ENCODE measurements at regions not wholly inside any gene's neighbourhood (a gene's known extent, or its start where the extent isn't known, plus 50 kb on each side); places are given as distances from the start of the nearest gene placed in this dataset.

DNA sequence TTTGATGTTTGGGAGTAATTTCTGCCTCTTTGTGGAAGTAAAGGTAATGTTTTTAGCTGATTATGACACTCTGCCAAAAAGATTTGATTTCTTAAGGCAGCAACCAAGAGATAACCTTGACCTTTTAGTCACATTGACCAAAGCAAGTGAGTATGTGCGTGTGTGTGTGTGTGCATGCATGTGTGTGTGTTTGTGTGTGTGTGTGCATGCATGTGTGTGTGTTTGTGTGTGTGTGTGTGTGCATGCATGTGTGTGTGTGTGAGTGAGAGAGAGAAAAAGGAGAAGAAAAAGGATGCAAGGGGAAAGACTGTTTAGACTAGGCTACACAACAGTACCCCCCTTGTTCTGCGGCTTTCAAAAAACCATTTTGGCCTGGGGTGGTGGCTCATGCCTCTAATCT is 88.1 kb upstream of the NPVF start:
- DNase-seq = no peak

DNA sequence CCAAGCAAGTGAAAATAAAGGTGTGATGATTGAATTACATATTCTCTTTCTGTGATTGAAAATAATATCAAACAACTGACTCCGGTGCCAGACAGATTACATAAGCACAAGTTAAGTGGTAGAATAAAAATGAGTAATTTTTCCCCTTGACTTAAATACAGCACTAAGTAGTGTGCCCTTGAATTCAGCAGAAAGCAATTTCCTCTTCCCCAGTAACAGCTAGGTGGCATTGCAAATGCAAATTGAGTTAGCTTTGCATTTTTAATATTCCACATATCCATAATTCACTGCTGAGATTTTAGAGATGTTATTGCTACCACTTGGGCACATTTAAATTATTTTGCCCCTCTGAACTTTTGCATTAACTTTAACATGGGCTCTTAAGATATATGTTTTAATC is 89.8 kb upstream of the NPVF start:
- no peak for DNase-seq

DNA sequence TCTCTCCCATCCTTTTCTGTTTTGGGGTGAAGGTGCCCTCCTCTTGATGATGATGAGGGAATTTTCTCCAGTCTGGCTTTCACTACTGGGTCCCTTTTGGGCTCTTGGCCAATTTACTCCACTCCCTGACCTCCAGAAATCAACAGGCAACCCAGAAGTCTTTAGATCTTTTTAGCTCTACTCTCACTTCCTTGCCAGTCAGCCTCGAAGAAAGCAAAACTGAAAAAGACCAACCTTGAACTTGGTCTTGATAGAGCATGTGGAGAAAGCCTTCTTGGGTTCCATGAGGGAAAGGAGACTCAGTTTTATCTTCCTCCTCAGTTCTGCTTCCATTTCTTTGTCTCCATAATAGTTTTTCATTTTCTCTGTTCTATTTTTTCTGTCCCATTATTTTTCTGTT is 91.4 kb upstream of the NPVF start:
- DNase-seq = no peak

DNA sequence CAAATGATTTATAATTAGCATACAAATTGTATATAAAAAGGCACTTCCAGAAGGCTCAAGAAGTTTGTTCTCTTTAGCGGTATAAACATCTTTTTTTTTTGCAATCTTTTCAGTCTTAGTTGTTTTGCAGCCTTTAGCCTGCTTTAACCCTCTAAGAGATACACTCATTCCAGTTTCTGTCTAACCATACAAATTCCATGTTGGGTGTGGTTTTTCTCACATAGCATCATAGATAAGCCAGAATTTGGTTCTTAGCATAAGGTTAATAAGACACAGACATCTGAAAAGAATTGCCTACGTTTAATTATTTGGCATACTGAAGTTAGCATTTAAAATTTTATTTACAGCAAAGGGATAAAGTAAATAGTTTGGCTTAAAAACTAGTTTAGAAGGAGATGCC is 92.5 kb upstream of the NPVF start:
- DNase-seq = no peak

DNA sequence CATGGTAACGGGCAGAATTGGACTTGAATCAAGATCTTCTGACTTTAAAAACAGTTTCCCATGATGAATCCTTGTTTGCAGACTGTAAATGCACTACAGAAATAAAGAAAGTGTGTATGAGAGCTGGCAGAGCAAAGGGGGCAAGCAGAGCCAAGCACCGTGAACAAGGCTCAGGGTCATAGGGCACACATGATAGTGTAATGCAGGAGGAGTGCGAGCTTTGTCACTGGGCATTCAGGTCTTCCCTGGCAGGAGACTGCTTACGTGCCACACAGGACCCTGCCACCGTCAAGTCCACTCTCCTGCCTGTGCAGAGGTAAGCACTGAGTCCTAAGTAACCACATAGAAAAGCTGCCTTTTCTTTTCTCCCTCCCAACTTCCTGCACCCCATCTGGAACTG is 93.1 kb upstream of the NPVF start:
- no peak for DNase-seq

DNA sequence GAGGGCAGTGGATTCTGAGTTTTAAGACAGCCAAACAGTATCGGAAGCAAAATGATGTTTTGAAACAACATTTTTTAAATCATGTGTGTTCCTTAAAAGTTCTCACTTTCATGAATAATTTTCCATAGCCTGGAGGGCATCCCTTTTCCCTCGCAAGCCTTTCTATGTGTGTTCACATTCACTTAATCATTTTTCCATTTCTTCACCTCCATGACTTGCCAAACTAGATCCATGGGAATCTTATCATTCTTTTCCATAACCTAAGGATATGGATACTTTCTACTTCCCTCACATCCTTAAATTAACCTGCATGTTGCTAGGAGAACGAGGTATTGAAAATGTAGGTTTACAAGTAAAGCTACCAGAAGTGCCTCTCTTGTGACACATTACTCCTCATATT is 94.2 kb upstream of the NPVF start:
- no peak for DNase-seq

DNA sequence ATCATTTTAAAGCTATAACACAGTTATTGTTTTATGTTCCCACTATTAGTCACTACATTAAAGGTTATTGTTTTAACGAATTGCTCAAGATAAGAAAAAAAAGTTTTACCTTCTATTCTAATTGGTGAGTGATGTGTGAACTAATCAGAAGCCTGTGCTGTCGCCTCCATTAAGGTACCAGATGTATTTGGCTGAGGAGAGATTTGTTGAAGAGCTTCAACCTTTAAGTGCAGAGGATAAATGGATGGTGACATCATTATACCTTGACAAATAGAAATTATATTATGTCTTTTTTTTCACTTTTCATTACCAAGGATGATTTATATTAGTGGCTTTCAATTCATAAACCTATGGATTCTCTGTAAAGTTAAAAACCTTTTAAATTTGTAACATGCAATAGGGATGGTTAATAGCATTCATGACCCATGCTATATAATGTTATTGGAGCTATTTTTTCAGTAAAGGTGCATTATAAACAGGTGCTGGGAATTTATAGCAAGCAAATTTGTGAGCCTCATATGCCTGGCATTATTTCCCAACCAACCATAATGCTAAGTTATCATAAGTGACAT is 97.0 kb upstream of the NPVF start:
- DNase-seq = no peak

DNA sequence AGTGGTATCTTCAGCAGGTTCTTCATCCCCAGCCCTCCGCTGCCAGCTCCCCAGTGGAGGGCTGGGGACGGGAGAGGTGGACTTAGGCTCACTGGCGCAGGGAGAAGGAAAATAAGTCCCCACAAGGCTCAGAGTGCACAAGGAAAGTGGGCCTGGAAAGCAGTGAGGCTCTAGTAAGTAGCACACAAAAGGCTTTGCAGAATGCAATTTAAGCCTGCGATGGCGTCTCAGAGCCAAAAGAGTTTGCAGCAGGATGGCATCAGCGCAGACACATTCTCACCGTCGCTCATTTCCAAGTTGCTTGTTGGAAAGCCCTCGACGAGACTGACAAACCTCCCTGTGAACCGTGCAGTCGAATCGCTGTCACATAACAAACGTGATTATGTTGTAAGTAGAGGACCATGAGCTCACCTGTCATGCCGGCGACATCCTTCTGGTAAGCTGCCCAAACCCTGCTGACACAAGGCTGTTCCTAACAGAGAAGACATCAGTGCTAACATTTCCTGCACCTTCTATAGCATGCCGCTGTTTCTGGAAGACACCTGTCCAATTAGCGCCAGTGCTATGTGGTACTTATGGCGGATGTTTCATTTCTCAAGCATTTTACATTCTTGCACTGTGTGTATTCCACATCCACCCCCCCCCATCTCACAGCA is 98.3 kb upstream of the NPVF start:
- DNase-seq = no peak

DNA sequence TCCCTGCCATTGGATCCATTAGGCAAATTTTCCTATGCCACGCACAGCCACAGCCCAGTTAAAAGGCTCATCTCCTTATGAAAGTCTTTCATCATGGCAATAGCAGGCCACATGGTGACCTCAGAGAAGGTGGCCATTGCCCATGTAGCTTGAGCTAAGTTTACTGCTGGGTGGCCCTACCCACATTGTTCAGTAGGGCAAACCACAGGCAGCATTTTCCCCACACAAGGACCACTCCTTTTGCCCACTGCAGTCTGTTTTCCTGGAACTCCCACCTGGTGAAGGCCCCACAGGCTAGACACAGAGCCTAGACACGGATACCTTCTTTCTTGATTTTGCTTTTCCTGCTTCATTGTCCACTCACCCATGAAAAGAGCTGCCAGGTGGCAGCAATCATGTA is 101.5 kb upstream of the NPVF start:
- DNase-seq = no peak

DNA sequence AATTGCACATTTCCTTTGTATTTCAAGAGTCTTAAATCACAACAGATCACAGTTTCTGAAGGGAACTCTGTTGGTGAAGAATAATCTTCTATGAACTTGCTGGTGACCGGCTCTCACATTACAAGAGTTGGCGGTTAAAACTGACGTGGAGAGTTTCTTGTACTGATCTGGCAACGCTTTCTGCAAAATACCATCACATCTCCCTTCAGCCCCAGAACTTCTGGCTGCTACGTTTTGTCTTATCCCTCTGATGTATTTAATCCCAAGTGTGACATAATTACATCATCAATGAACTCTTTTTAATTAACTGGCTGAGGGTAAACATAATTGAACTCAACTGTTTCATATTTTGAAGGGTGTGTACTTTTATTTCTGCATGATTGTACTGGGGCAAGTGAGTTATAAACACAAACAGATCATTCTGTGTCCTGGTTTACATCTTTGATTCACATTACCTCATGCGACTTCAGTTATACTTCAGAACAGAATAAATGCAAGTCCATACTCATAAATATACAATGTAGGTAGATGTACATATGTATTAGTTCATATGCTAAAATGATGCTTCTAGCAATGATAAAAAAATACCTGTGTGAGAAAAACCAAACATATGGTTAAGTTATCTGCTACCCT is 105.1 kb upstream of the NPVF start:
- no peak for DNase-seq

DNA sequence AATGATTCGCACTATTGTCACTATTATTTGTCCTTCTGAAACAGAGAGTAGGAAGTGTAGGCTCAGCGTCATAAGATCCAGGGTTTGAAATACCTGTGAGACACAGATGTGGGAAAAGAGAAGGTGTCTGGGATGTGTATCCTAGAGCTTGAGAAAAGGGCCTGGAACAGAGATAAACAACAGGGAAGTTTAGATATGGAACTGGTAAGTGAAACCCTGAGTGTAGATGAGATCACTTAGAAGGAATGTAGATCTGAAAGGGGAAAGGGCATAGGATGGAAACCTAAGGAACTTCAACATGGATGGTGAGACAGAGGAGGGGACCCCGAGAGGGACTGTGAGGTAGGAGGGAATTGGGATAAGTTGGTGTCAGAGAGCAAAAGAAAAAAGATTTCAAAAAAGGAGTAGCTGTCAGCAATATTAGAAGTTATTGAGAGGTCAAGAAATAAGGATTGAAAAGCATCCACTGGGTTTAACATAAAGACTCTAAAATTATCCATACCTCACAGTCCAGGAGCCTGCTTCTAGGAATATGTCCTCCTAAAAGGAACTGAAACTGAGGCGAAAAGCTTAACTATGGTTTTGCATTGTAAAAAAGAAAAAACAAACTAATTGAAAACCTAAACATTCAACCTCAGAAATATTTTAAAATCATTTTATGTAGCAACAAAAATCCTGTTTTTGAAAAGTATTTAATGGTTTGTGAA is 119.2 kb upstream of the NPVF start:
- DNase-seq = no peak

DNA sequence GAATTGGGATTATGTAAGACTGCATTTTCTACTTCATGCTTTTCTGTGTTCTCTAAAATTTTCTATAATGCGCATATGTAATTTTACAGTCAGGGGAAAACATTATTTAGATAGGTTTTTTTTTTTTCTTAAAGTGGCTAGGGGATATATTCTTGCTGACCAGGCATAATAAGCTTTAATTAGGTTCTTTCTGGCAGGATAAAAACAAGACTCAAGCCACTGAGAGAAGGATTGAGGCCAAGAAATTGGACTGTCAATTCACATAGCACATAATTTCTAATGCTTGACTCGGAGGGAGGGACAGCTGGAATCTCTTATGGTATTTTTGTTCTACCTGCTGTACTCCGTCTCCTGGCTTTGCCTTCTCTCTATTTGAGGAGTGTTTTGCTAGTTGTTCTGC is 119.8 kb upstream of the NPVF start:
- no peak for DNase-seq

DNA sequence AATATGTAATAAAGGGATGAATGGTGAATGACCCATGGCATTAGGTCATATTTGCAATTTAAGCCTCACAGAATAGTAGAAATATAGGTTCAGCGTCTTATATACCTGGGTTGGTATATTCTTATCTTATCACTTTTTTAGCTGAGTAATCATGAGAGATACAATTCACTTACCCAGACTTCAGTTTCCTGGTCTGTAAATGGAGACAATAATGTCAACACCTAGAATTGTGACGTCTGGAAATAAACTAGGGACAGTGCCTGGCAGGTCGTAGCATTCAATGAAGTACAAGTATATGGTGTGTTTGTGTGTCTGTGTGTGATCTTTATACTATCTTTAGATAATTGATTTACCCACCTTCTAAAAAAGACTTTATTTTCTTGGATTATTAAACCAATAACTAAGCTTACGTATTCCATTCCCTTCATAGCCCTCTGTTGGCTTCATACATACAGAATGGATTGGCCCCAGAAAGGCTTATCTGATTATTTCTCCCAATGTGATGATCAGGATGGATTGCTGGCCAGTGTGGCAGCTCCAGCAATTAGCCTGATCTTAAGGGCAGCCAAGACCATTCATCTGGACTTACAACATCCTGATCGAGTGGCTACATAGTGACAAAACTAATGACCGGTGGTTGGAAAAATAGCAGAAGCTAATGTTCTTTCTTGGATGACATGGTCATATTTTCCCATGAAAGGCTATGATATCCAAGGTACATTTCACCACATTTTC is 121.2 kb upstream of the NPVF start:
- no peak for DNase-seq

DNA sequence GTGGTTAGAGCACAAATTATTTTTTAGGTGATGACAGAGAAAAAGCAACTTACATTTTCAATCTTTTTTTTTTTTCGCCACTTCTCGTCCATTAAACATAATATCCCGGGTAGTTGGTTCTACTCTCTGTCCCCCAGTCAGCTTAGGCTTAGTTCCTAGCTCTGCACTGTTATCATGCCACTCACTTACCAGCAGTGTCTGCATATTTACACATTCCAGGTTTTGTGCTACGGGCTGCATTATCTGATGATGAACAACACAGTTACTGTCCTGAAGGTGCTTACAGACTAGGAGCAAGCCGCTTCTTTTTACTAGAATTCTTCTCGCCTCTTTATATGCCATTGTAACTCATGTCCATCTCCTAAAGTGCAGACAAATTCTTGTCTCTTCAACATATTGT is 121.8 kb upstream of the NPVF start:
- DNase-seq = no peak

DNA sequence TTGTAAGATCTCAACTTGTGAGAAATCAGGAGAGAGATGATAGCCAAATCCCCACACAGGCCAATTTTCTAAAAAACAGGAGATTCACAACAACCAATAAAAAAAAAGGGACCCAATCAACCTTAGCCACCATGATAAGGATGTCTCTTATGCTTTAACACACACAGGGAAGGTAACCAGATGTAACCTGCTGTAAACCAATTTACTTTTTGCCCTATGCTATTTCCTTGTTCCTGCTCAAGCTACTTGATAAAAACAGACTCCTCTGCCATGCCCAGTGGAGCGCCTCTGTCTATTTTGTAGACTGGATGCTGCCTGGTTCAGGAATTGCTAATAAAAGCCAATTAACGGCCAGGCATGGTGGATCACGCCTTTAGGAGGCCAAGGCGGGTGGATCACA is 123.5 kb upstream of the NPVF start:
- no peak for DNase-seq

DNA sequence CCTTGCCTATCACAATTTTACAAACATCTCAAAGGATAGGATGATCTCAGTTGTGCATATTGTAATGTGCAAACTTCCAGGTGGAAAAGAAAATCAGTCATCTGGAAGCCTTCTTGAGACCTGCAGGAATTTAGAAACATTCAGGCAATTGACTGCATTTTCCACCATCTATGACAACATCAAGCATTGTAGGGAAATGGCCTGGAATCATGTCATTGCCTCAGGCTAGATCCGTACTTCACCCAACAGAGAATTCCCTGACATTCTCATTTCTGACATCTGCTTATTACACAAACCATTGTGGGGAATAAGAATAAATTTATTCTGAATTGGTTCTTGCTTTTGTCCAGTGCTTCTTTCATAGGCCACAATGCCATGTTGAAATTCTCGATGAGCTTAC is 124.9 kb upstream of the NPVF start:
- no peak for DNase-seq

DNA sequence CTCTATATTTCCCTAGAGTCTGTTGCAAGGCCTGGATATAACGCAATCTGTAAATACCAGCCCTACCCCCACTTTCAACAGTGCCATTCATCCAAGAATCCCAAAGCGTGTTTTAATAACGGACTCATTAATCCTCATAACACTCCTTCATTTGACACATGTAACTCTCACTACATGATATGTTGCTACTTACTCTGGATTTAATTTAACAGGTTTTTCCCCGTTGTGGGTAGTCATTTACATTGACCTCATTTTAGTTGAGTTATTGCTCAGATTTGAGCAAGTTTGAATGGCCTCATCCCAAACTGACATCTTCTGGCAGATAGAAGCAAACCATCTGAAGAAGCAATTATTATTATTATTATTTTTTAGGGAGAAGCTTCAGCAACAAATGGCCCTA is 125.4 kb upstream of the NPVF start:
- no peak for DNase-seq

DNA sequence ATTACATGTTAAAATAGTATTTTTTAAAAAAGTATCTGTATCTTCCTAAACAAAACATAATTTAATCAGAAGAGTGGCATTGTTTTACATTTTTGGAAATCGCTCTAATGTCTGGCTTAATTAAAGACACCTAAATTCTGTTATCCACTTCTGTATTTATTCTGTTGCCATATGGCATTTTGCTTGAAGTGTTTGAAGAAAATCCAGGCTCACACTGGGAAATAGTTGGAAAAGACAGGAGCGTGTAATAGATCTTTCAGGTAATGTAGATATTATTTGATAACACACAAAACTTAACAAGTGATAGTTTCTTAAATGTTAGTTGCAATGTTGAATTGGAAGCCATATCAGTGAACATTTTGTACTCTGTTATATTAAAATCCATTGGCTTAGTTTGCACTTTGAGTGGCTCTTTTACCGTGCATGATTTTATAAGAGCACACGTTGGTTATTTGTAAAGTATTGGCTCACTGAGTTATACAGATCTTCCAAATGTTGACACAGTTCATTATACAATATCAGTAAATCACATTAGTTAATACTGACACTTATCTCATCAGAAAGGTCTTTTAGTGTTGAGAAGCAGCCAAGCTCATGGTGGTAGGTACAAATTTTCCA is 128.4 kb upstream of the NPVF start:
- no peak for DNase-seq

DNA sequence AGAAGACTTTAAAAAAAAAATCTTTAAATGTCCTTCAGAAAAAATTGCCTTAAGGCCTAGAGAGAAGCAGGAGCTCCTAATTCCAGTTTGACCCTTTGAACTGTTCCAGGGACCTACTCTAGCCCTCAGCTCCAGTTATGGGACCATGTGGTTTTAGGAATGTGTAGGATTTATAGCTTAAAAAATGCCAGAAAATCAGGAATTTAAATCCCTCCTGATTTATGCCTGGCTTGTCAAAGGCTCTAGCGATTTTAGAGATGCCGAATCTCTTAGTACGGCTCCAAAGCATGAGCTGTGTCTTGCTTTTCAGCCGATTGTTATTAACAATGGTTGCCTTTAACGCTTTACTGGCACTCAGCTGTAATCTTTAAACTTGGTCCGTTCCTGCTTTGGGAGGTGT is 130.6 kb upstream of the NPVF start:
- DNase-seq = no peak

DNA sequence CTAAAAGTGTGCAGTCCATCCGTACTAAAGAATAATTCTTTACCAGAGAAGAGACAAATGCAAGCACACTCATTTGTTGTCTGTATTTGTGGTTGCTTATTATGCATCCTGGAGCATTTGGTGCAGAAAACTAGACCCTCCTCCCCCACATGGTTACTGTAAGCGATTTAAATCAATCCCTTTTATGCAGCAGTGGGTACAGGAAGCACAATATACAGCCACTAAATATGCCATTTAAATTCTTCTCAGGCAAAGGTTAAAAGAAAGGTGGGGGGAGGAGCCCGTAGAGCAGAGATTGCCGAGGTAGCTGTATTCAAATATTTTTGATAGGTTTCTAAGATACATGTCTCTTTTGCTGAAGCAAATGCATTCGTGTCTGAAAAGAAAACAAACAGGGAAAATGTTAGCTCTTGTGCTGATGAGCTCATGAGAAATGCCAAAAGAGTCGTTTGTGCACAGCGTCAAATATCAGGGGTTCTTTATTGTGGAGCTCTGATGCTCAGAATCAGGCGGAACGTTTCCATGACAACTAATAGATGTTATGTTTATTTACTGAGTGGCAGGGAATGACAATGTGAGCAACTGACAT is 131.3 kb upstream of the NPVF start:
- no peak for DNase-seq

DNA sequence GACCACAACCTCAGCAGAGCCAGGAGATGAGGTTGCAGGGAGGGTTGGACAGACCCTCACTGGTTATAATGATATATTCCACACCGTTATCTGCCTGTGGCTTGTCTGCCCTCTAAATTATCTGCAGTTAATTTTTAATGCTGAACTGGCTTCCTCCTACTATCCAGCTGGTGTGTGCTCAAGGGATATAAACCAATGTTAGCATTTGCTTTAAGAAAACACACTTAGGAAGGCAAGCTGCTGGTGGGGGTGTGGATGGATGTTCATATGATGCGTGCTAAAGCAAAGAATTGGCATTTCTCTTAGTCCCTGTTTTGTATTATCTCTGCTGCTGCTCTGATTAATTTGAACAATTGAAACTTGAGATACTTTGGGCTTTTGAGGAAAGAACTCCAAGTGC is 132.2 kb upstream of the NPVF start:
- DNase-seq = no peak

DNA sequence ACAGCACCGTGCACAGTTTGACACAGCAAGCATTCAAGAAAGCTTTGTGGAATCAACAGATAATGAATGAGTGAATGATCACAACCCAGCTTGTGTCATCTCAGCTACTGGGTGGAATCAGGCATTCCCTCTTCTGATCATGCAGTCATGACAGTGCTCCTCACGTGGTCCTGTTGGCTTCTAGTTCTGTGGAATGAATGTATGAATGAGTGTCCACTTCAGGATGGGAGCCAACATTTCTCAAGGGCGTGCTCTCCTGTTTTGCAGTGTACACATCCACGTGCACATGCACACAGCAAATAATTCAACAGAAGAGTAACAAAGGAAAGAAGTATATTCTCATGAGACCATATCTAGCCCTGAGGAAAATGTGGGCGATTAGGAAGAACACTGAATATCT is 133.1 kb upstream of the NPVF start:
- DNase-seq = no peak

DNA sequence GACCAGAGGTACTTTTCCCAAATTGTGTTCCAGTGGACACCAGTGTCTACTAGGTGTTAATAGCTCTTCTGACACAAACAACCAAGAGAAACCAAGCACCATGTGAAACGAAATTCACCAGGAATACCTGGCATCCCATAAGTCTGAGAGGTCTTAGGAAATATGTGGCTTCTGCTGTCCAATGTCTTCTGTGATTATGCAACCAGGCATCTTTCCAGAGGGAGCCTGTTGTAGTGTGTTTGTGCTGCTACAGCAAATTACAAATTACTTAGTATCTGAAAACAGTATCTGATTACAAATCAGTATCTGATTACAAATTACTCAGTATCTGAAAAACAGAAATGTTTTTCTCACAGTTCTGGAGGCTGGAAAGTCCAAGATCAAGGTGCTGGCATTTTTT is 133.6 kb upstream of the NPVF start:
- DNase-seq = no peak
